Renal pelvis (tissue), 1 donor: ENCODE measurements at regions not wholly inside any gene's neighbourhood (a gene's known extent, or its start where the extent isn't known, plus 50 kb on each side); places are given as distances from the start of the nearest gene placed in this dataset.

Experiments
- DNase-seq: peaks from one replicate; pipeline ENCODE4 v3.0.0-alpha.2; 2013

DNA sequence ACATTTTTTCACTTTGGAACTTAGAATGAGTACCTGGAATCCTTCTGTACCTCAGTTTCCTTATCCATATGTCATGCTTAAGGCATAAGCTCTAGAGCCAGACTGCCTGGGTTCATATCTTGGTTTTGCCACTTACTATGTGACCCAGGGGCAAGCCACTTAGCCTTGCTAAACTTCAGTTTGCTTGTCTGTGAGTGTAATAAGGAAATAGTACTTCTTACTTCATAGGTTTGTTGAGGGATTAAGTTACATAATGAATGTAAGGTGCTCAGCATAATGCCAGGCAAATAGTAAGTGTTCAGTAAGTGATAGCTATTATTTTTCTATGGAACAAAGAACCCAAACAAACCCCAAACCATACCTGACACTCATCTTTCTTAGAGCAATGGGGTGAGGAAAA is 225.1 kb downstream of the BCAT1 start:
- no peak for DNase-seq

DNA sequence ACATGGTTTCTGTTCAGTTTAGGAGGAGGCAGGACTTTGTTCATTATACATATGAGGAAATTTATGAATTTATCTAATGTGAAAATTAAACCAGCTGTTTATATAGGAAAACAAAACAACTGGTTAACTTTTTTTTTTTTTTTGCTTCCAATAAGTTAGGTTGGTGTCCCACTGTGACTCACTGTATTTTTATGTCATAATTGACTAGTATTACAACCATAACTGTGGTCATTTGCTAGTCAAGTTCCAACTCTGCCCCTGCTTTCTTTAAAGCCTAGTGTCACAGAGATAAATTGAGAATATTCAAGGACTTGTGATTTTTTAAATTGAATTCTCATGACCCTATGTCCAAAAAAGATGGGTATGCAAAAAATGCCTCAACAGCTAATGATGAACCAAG is 227.7 kb downstream of the BCAT1 start:
- no peak for DNase-seq

DNA sequence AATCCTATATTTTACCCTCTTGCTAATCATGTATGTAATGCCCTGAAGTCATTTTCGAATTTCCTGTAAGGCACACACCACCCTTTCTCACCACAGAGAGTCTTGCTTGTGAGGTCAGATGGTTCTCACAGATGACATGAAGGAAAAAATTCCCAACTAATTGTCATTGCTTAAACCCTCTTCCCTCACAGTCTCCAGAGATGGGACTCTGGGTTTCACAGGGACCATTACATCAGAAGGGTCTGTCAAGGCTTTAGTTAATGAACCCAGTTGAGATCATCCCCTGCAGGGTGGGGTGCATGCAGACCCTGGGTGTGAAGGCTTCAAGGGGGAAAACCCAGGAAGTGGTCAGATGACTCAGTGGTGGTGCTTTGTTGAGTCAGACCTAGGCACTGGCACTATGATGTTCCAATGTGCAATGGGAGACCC is 229.6 kb downstream of the BCAT1 start:
- no peak for DNase-seq

DNA sequence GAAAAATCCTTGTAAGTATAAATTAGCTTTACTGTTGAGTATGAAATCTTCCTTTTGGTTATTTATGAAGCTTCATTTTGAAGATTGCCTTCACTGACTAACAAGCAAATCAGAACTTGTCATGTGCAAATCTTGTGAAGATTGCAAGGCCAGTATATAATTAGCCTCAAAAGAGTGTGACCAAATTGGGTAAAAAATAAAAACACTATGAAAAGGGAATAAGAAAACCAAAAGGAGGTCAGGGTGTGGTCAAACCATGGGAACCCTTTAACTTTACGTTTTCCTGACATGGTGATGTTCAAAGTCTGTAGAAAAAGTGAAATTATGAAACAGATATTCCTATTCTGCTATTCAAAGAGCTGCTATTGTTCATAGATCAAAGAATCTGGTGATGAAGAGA is 230.3 kb downstream of the BCAT1 start:
- DNase-seq = no peak

DNA sequence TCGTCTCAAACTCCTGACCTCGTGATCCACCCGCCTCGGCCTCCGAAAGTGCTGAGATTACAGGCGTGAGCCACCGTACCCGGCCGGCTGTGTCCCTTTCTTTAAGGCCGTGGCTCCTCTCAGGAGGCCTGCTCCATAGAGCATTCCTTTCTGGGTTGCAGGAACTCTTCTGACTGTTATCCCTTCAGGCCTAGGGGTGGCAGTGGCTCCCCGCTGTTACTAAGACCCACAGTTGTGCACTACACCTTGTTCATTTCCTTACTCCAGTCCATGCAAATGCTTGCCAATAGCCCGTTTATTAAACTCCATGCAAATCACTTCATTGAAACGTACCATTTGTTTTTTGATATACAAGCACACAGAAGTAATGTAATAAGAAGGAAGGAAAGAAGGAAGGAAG is 234.7 kb downstream of the BCAT1 start:
- no peak for DNase-seq

DNA sequence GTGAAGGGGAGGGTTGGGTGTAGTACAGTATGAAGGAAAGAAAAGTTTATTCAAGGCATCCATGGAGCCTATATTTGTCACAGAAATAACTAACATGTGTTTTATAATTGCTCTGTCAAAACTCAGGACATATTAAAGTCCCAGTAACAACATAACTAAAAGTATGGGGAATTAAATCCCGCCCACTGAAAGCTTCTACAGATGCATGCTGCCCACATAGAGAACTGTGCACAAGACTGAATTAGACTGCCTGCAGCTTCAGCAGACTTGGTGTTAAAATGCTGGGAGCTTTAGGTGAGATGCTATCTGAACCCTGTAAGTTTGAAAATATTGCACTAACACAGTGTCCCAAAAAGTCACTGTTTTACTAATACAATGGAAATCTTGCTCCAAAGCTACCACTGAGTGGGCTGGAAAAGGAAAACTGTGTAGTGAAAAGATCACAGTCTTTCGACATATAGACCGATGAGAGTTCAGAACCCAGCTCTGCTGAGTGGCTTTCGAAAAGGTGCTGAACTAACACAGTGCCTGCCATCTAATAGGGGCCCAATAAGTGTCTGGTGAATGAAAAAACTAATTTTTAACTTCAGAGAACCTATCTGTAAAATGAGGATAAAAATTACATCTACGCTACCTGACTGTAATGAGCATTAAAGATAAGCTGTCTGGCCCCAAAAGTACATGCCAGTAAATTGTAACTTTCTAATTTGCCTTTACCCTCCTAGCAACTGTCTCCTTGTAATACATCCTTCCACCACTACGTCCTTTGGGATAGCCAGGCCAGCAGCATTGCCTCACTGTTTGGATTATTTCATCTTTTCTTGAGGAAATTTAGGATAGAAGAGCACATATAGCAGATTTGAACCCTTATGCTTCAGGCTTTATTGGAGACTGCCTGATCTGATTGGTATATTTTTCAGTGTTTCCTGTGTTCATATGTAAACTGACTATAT is 237.6 kb downstream of the BCAT1 start:
- DNase-seq = no peak

DNA sequence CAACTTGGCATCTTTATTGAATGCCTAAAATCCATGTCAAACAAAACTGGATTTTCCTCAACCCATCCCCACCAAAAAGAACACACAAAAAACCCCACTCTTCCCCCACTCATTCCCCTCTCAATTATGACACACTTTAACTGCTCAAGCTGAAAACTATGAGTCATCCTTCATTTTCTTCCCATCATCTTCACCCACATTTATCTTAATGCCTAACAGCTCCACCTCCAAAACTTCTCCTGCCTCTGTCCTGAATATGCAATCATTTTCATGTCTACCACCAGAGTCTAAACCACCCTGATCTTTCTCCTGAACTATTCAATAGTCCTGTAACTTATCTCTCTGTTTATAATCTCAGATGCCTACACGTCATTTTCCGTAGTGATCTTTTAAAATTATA is 239.7 kb downstream of the BCAT1 start:
- no peak for DNase-seq

DNA sequence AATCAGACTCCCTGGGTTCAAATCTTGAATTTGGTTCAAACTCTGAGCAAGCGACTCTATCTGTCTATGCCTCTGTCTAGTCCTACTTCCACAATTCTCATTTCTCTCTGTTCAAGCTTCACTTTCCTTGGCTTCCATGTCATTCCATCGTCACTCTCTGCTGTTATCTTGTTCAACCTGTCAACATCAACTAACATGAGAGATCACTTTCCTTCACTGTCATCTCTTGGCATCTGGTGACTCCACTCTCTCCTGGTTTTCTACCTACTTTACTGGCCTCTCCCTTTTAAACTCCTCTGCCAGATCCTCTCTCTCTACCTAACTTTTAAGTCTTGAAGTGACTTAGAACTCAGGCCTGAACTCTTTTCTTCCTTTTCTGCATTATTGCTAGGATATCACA is 240.2 kb downstream of the BCAT1 start:
- no peak for DNase-seq

DNA sequence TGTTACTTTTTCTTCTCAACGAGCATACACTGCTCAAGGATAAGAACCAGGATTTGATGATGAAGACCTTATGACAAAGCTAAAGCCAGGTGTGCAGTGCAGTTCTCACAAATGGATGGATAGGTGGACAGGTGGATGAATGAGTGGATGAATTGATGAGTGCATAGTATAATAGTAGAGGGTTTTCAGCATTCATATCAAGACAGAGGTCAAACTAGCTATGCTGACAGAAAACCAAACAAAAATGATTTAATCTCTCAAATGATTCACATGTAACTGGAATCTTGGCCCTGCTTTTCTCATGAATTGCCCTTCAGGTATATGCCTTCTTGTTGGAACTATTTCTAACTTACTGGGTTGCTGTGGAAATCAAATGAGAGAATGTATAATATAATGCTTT is 240.9 kb downstream of the BCAT1 start:
- DNase-seq = no peak

DNA sequence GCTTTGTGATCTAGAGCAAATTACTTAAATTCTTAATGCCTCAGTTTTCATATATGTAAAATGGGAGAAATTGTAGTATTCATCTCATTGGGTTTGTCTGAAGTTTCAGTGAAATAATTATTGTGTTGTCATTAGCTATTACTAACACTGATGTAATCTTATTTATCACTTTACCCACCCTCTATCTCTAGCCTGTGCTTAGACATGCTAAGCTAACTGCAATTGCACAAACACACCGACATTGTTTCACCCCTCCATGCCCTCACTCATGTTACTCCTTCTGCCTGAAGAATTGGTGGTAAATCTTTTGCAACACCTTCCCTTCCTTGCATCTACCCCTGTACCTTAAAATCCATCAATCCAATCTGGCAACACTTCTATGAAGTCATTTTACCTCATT is 241.6 kb downstream of the BCAT1 start:
- no peak for DNase-seq

DNA sequence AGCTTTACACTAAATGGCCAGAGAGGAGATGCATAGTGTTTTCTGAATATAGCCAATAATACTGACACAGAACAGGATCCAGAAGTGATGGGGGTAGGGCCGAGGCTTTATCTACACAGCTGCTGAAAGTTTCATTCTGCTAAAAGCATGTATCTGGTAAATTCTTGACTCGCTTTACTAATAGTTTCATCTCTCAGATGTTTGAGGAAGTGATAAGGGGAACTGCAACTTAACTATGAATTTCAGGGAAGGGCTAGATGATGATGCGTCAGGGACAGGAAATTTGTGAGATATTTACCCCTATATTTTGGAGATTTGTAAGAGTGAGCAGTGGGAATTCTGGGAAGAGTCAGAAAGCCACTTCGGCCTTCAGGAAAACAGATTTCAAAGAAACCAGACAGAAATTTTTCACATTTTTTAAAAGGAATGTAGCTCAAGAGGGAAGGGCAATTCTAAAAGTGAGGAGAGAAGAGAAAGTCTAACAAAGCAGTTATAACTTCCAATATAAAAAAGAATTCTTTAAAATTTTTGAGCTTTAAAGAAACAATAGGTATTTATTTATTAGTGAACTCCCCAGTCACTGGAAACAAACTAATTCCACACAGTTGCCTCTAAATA is 243.1 kb downstream of the BCAT1 start:
- DNase-seq = no peak

DNA sequence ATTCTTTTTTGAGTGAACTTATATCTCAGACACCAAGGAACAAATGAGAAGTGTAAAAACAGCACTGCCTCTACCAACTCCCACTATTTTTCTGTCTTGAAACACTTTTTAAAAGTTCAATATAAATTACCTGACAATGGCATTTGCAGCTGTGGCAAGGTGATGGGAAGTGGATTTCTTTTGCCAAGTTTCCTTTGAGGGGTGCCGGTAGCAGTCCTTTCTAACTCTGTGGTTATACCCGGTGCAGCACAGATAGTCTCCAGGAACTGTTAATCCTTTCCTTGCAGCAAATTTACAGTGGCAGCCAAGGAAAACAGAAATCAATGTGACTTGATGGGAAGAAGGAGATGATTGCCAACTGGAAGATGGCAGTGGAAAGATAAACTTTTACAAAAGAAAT is 243.7 kb downstream of the BCAT1 start:
- DNase-seq = no peak

DNA sequence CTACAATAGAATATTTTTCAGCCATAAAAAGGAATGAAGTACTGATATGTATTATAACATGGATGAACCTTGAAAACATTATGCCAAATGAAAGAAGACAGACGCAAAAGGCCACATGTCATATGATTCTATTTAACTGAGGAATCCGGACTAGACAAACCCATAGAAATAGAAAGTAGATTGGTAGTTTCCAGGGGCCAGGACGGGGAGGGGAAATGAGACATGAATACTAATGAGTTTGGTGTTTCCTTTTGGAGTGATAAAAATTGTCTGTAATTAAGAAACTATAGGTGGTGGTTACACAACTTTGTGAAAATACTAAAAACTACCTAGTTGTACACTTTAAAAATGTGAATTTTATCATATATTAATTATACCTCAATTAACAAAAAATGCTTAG is 247.6 kb downstream of the BCAT1 start:
- DNase-seq = no peak

DNA sequence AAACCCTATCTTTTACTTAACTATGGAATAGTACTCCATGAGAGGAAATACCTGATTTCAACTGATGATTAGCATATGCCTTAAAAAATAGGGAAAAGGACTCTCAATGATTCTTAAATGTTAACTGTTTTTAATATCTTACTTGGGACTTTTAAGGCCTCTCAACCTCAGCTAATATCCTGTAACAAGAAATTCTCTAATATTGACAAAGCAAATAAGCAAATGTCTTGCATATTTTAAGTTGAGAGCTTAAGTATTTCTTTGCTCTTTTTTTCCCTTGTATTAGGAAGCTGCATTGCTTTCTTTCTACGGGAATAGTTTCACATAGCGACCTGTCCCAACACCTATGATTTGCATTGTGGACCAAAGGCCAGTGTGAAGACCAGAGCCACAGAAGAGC is 249.9 kb downstream of the BCAT1 start:
- no peak for DNase-seq

DNA sequence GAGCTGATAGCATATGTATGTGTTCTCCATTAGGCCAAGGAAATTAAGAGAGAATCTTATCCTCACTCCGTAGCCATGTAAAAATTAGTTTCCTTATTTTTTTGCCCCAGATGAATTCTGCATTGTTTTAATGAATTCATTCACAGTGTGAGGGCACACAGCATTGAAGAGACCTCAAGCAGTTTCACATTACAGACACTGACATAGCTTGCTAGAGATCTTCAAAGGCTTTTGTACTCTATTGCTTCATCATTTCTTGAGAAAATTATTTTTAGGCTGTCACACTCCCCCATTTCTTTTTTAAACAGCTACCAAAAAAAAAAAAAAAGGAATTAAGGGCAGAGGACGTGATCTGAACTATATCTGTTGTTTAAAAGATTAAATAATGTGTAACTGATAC is 251.1 kb downstream of the BCAT1 start:
- DNase-seq = no peak

DNA sequence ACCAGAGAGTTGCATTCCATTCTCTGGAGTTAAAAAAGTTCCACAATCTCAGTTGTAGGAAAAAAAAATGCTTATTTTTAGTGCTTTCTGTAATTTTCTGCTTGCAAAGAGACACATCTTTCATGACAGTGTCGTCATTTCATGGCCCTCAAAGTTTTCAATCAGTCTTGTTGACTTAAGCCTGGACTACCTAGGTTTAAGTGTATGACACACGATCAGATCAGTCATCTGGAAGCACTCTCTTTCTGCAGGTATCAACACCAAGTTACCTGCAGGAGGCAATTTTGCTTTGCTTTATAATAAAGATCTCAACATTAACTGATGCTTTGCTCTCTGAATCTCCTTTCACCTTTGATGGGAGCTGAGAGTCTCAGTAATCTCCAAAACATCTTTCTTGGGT is 251.6 kb downstream of the BCAT1 start:
- no peak for DNase-seq

DNA sequence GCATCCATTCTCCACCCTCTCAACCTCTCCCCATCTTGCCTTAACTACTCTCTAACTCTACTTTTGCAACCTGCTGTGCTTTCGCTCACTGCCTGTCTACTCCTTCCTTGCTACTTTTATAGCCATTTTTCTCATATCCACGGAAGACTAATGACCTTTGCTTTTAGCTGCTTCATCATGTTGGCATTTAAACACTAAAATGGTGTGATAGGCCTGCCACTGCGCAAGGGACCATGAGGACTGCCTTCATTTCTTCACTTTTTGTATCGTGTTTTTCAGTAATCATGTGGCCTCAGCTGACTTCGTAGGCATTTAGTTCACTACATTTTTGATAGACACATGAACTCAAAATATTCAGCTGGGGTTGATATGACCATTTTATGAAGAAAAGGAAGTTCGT is 252.1 kb downstream of the BCAT1 start:
- DNase-seq = no peak

DNA sequence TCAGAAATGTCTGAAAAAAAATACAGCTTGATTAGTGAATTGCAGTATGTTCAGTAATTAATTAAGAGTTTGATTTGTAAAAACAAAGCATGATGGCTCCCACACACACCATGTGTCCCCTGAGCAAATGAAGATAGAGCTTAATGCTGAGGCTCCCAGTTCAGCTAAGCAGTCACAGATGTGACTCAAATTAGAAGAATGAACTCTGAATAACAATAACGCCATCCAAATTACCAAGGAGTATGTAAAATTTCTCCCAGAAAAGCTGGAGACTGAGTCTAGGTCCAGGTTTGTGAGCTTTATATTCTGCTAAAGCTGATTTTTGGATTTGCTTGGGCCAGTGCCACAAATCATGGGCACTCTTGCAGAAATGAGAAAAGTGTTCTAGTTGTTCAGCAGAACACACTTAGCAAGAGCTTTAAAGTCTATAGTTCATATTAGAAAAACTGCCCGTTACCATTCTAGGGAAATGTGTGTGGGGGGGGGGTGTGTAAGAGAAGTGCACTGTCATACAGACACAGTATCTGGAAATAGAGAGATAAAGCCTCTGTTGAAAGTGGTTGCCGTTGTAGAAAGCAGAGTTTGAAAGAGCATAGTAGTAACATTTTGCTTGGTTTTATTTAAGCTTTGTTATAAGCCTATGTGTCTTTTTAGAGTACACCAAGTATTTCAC is 253.1 kb downstream of the BCAT1 start:
- no peak for DNase-seq

DNA sequence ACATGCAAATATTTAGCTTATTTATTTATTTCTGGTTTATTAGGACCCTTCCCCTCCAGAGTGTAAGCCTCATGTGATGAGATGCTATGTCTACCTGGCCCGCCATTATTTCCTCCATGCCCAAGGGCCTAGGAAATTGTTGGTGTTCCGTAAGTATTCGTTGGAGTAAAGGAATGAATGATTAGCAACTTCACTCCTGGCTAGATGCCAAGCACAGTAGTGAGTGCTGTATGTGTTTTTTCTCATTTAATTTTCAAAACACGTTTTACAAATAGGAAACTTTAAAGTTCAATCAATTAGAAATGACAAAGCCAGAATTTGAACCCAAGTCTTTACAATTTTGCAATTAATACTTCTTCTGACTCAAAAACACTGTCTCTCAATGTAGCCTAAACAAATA is 253.8 kb downstream of the BCAT1 start:
- no peak for DNase-seq

DNA sequence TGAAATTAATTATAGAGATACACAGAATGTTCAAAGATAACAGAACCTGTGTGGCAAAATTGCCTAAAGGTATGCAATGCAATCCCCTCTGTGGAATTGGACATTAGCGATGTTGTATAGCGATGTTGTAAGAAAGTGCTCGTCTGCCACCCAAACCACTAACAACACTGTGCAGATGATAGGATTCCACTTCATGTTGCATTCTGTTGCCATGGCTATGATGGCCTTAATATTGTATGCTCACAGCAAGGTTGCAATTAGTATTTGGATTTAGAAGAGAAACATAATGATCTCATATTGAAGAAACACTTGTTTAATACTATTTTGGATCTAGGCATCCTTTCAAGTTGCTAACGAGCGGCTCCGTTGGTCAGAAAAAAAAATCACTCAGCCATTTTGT is 260.3 kb downstream of the BCAT1 start:
- DNase-seq = no peak

DNA sequence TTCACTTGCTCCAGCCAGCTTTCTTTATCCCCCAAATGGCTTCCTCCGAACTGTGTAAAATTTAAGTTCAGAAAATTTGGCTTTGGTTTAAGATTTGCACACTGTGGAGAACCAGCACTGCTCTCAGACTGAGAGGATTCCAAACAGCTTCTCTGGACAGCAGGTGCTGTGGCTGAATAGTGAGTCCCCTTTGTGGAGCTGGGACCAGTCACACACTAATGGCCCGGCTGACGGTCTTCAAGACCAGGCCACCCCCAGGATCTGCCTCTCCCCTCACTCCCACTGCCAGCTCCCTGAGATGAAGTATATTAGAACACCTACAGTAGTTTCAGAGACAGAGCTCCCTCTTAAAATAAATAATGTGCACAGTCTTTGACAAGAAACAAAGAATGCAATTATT is 267.3 kb downstream of the BCAT1 start:
- no peak for DNase-seq

DNA sequence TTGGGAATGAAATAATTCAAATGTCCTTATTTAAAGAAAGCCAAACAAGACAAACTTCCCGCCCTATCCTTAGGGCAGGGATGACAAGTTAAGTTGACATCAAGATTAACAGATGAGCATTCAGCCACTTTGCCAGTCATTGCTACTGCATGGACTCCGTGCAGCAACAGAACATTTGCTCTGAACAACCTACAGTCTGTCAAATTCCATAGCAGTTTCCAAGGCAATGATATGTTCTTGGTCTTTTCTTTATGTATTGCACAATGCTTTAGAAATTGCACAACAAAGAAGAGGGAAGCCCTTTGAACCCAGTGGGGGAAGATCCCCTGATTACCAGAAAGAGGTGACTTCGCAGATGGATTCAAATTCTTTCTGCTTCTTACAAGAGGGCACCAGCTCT is 269.8 kb downstream of the BCAT1 start:
- DNase-seq = no peak

DNA sequence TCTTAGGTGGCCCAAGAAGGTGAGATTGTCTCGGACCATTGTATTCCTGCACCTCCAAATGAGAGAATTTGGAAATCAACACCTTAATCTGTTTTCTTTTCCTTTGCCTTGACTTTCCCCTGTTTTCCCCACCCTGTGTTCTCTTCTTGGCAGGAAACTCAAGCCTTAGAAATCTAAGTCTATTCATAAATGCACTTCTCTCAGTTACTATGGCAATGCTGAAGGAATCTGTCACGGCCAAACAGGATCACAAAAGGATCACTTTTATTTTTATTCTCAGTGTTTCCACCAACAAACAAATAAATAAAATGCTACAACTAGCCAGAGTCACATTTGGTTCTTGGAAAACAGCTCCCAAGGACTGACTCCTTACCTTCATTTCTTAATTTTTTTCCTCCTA is 270.5 kb downstream of the BCAT1 start:
- no peak for DNase-seq
